Activated naive CD8-positive, alpha-beta T cell (primary cell): ENCODE measurements at regions not wholly inside any gene's neighbourhood (a gene's known extent, or its start where the extent isn't known, plus 50 kb on each side); places are given as distances from the start of the nearest gene placed in this dataset.

Source experiments
- H3K27ac Mint-ChIP-seq: one replicate; pipeline ENCODE4 v1.8.0; 2021; ENCODE audit warnings: mixed read lengths
- H3K27me3 Mint-ChIP-seq: one replicate; pipeline ENCODE4 v1.8.0; 2021; ENCODE audit warnings: mixed read lengths
- H3K36me3 Mint-ChIP-seq: one replicate; pipeline ENCODE4 v1.8.0; 2021; ENCODE audit warnings: mixed read lengths
- H3K4me1 Mint-ChIP-seq: one replicate; pipeline ENCODE4 v1.8.0; 2021; ENCODE audit warnings: low read depth, mixed read lengths
- H3K4me3 Mint-ChIP-seq: one replicate; pipeline ENCODE4 v1.8.0; 2021; ENCODE audit warnings: mild to moderate bottlenecking, mixed read lengths
- H3K9me3 Mint-ChIP-seq: one replicate; pipeline ENCODE4 v1.8.0; 2021; ENCODE audit warnings: low read depth, mixed read lengths

GRCh38 chr12:46470975-46471374 is 98.4 kb upstream of the SLC38A2 start:
- Mint-ChIP-seq H3K4me1 (peaks cover 27% of the 10 kb centered on the region), H3K9me3 (no peaks in the 10 kb centered on the region), H3K27ac (no peak overlapping the region), H3K27me3 (no peaks in the 10 kb centered on the region), H3K4me3 (no peak overlapping the region), H3K36me3 (peaks cover 4% of the 10 kb centered on the region)

- Mint-ChIP-seq H3K4me3 (peak overlapping the region; percentile 78), H3K36me3 (peaks cover 4% of the 10 kb centered on the region), H3K4me1 (peaks cover 27% of the 10 kb centered on the region), H3K27me3 (no peaks in the 10 kb centered on the region), H3K9me3 (no peaks in the 10 kb centered on the region), H3K27ac (peak overlapping the region; percentile 91)
Measured at GRCh38 chr12:46470036-46470627, 97.6 kb upstream of the SLC38A2 start.

- no peaks in the 10 kb centered on the region for H3K27me3 Mint-ChIP-seq
- no peaks in the 10 kb centered on the region for H3K9me3 Mint-ChIP-seq
- H3K4me3 Mint-ChIP-seq, result no peak overlapping the region
- H3K4me1 Mint-ChIP-seq, result peaks cover 26% of the 10 kb centered on the region
- peaks cover 3% of the 10 kb centered on the region for H3K36me3 Mint-ChIP-seq
- H3K27ac Mint-ChIP-seq, result no peak overlapping the region
Measured at GRCh38 chr12:46468813-46469212, 96.2 kb upstream of the SLC38A2 start.

GRCh38 chr12:46468160-46468559 is 95.6 kb upstream of the SLC38A2 start:
- no peak overlapping the region for H3K27ac Mint-ChIP-seq
- H3K9me3 Mint-ChIP-seq, result no peaks in the 10 kb centered on the region
- H3K4me3 Mint-ChIP-seq, result no peak overlapping the region
- H3K4me1 Mint-ChIP-seq, result peaks cover 22% of the 10 kb centered on the region
- peaks cover 2% of the 10 kb centered on the region for H3K36me3 Mint-ChIP-seq
- no peaks in the 10 kb centered on the region for H3K27me3 Mint-ChIP-seq

- H3K27me3 Mint-ChIP-seq, result no peaks in the 10 kb centered on the region
- no peak overlapping the region for H3K27ac Mint-ChIP-seq
- H3K9me3 Mint-ChIP-seq, result no peaks in the 10 kb centered on the region
- H3K4me3 Mint-ChIP-seq, result no peak overlapping the region
- H3K4me1 Mint-ChIP-seq, result peaks cover 27% of the 10 kb centered on the region
- H3K36me3 Mint-ChIP-seq, result peaks cover 2% of the 10 kb centered on the region
Measured at GRCh38 chr12:46465307-46465706, 92.7 kb upstream of the SLC38A2 start.

- no peak overlapping the region for H3K4me3 Mint-ChIP-seq
Measured at GRCh38 chr12:46464863-46465262, 92.3 kb upstream of the SLC38A2 start.

GRCh38 chr12:46462641-46463355 is 90.2 kb upstream of the SLC38A2 start:
- peaks cover 2% of the 10 kb centered on the region for H3K36me3 Mint-ChIP-seq
- H3K9me3 Mint-ChIP-seq, result no peaks in the 10 kb centered on the region
- H3K4me3 Mint-ChIP-seq, result no peak overlapping the region
- H3K4me1 Mint-ChIP-seq, result peaks cover 42% of the 10 kb centered on the region
- H3K27ac Mint-ChIP-seq, result no peak overlapping the region
- H3K27me3 Mint-ChIP-seq, result no peaks in the 10 kb centered on the region

More at GRCh38 chr12:46464863-46465262, 92.3 kb upstream of the SLC38A2 start:
- Mint-ChIP-seq H3K4me1 (peaks cover 27% of the 10 kb centered on the region), H3K27ac (no peak overlapping the region), H3K27me3 (no peaks in the 10 kb centered on the region), H3K9me3 (no peaks in the 10 kb centered on the region), H3K36me3 (peaks cover 2% of the 10 kb centered on the region)

GRCh38 chr12:46461907-46462640 is 89.5 kb upstream of the SLC38A2 start:
- H3K9me3 Mint-ChIP-seq, result no peaks in the 10 kb centered on the region
- peaks cover 1% of the 10 kb centered on the region for H3K36me3 Mint-ChIP-seq
- H3K27me3 Mint-ChIP-seq, result no peaks in the 10 kb centered on the region
- H3K27ac Mint-ChIP-seq, result no peak overlapping the region
- H3K4me3 Mint-ChIP-seq, result no peak overlapping the region
- peaks cover 43% of the 10 kb centered on the region for H3K4me1 Mint-ChIP-seq

- no peak overlapping the region for H3K4me3 Mint-ChIP-seq
- no peaks in the 10 kb centered on the region for H3K27me3 Mint-ChIP-seq
- no peaks in the 10 kb centered on the region for H3K36me3 Mint-ChIP-seq
- H3K9me3 Mint-ChIP-seq, result no peaks in the 10 kb centered on the region
- peaks cover 46% of the 10 kb centered on the region for H3K4me1 Mint-ChIP-seq
- H3K27ac Mint-ChIP-seq, result no peak overlapping the region
Measured at GRCh38 chr12:46461459-46461858, 88.9 kb upstream of the SLC38A2 start.

GRCh38 chr12:46460682-46461210 is 88.2 kb upstream of the SLC38A2 start:
- Mint-ChIP-seq H3K36me3 (no peaks in the 10 kb centered on the region), H3K27ac (peak overlapping the region; percentile 94), H3K9me3 (no peaks in the 10 kb centered on the region), H3K4me1 (peaks cover 53% of the 10 kb centered on the region), H3K4me3 (peak overlapping the region; percentile 61), H3K27me3 (no peaks in the 10 kb centered on the region)

- H3K4me3 Mint-ChIP-seq, result peak overlapping the region; percentile 68
- H3K9me3 Mint-ChIP-seq, result no peaks in the 10 kb centered on the region
- H3K27ac Mint-ChIP-seq, result peak overlapping the region; percentile 94
- no peaks in the 10 kb centered on the region for H3K36me3 Mint-ChIP-seq
- no peaks in the 10 kb centered on the region for H3K27me3 Mint-ChIP-seq
- peaks cover 61% of the 10 kb centered on the region for H3K4me1 Mint-ChIP-seq
Measured at GRCh38 chr12:46459861-46460545, 87.4 kb upstream of the SLC38A2 start.

- Mint-ChIP-seq H3K4me3 (peak overlapping the region; percentile 66), H3K36me3 (no peaks in the 10 kb centered on the region), H3K4me1 (peaks cover 66% of the 10 kb centered on the region), H3K27ac (peak overlapping the region; percentile 94), H3K27me3 (no peaks in the 10 kb centered on the region), H3K9me3 (no peaks in the 10 kb centered on the region)
Measured at GRCh38 chr12:46459111-46459510, 86.5 kb upstream of the SLC38A2 start.

- H3K27me3 Mint-ChIP-seq, result no peaks in the 10 kb centered on the region
- H3K27ac Mint-ChIP-seq, result peak overlapping the region; percentile 94
- H3K4me1 Mint-ChIP-seq, result peaks cover 67% of the 10 kb centered on the region
- peak overlapping the region; percentile 66 for H3K4me3 Mint-ChIP-seq
- no peaks in the 10 kb centered on the region for H3K9me3 Mint-ChIP-seq
- no peaks in the 10 kb centered on the region for H3K36me3 Mint-ChIP-seq
Measured at GRCh38 chr12:46458500-46459102, 86.0 kb upstream of the SLC38A2 start.

GRCh38 chr12:46457958-46458357 is 85.4 kb upstream of the SLC38A2 start:
- Mint-ChIP-seq H3K27ac (no peak overlapping the region), H3K9me3 (no peaks in the 10 kb centered on the region), H3K4me1 (peaks cover 70% of the 10 kb centered on the region), H3K4me3 (no peak overlapping the region), H3K27me3 (no peaks in the 10 kb centered on the region), H3K36me3 (no peaks in the 10 kb centered on the region)
